ENCODE measurements at regions not wholly inside any gene's neighbourhood (a gene's known extent, or its start where the extent isn't known, plus 50 kb on each side); places are given as distances from the start of the nearest gene placed in this dataset.

DNA sequence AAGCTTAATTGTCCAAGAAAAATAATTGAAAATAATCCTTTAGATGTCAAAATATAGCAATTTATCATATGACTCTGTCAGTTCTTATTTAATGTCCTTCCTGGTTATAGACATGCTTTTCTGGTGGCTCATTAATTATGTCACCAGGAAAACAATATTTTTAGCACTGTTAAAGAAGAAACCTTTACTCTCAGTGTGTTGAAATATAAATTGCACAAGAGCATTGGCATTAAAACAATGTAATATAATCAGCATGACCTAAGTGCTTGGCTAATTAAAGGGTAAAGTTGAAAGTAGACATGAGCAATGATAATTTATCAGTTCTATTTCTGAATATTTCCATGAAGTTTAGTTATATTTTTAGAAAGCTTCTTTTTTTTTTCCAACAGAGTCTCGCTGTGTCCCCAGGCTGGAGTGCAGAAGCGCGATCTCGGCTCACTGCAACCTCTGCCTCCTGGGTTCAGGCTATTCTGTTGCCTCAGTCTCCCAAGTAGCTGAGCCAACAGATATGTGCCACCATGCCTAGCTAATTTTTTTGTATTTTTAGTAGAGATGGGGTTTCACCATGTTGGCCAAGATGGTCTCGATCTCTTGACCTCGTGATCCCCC lies 232.3 kb downstream of the JRKL start:
- Mint-ChIP-seq H3K27ac (ENCODE audit: unreplicated experiment) (no peak overlapping the region), H3K27me3 (ENCODE audit: insufficient read depth, unreplicated experiment) (no peaks in the 10 kb centered on the region), H3K36me3 (ENCODE audit: insufficient read depth, unreplicated experiment) (no peaks in the 10 kb centered on the region), H3K4me3 (ENCODE audit: unreplicated experiment) (no peak overlapping the region), H3K9me3 (ENCODE audit: unreplicated experiment) (peaks cover 20% of the 10 kb centered on the region), H3K4me1 (ENCODE audit: low read depth, unreplicated experiment) (no peaks in the 10 kb centered on the region)
- no peaks in the 10 kb centered on the region for H3K27me3 ChIP-seq (replicated peaks; ENCODE audit: control insufficient read depth, insufficient read depth, low read length)
- TF ChIP-seq CTCF (IDR thresholded peaks at IDR 0.05; ENCODE audit: insufficient read depth in 1 of 2, low read depth in 1 of 2, low read length in 1 of 2, severe bottlenecking in 1 of 2, unreplicated experiment in 1 of 2): no peak
- peaks cover 14% of the 10 kb centered on the region for H3K9me3 ChIP-seq
- ChIA-PET CTCF (no interaction called here), POLR2A (no interaction called here)
- H3K36me3 ChIP-seq (ENCODE audit: control insufficient read depth, insufficient read depth, low read length): no peaks in the 10 kb centered on the region
- H3K4me3 ChIP-seq (ENCODE audit: low read depth, low read length): no peak overlapping the region
- intact Hi-C loops (cut with micrococcal nuclease; ENCODE audit: unreplicated experiment): no loop called here
- peaks cover 4% of the 10 kb centered on the region; the same call in 1 of the 2 replicates for H3K4me1 ChIP-seq
- no TSS peak for BruUV-seq (replicated peaks)
- no peak for DNase-seq

DNA sequence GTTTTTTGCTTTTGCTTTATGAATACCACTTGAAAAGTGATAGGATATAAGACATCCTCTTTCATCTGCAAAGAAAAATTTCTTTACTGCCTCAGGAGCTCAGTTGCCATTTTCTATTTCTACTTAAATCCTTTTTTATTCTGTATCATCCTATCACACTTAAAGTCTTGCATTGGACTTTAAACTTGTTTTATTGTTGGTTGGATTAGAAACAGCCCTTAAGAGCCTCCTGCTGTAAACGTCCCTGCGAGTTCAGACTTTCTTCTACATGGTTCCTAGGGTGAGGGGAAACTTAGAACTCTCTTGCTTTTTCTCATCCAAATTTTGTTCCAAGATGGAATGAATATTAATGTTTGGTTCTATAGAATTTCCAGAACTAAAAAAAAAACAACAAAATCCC lies 234.3 kb downstream of the JRKL start:
- intact Hi-C loops (cut with micrococcal nuclease; ENCODE audit: unreplicated experiment): no loop called here
- Histone ChIP-seq H3K4me1 (no peaks in the 10 kb centered on the region), H3K9me3 (peaks cover 22% of the 10 kb centered on the region), H3K4me3 (ENCODE audit: low read depth, low read length) (no peak overlapping the region), H3K27me3 (replicated peaks; ENCODE audit: control insufficient read depth, insufficient read depth, low read length) (no peaks in the 10 kb centered on the region), H3K36me3 (ENCODE audit: control insufficient read depth, insufficient read depth, low read length) (no peaks in the 10 kb centered on the region)
- H3K4me1 Mint-ChIP-seq (ENCODE audit: low read depth, unreplicated experiment): no peaks in the 10 kb centered on the region
- no peak overlapping the region for H3K27ac Mint-ChIP-seq (ENCODE audit: unreplicated experiment)
- H3K9me3 Mint-ChIP-seq (ENCODE audit: unreplicated experiment): peaks cover 31% of the 10 kb centered on the region
- no peak overlapping the region for H3K4me3 Mint-ChIP-seq (ENCODE audit: unreplicated experiment)
- no peak for TF ChIP-seq CTCF (IDR thresholded peaks at IDR 0.05; ENCODE audit: insufficient read depth in 1 of 2, low read depth in 1 of 2, low read length in 1 of 2, severe bottlenecking in 1 of 2, unreplicated experiment in 1 of 2)
- H3K36me3 Mint-ChIP-seq (ENCODE audit: insufficient read depth, unreplicated experiment): no peaks in the 10 kb centered on the region
- H3K27me3 Mint-ChIP-seq (ENCODE audit: insufficient read depth, unreplicated experiment): no peaks in the 10 kb centered on the region
- POLR2A ChIA-PET: no interaction called here
- no TSS peak for BruUV-seq (replicated peaks)
- no peak for DNase-seq
- CTCF ChIA-PET: no interaction called here

DNA sequence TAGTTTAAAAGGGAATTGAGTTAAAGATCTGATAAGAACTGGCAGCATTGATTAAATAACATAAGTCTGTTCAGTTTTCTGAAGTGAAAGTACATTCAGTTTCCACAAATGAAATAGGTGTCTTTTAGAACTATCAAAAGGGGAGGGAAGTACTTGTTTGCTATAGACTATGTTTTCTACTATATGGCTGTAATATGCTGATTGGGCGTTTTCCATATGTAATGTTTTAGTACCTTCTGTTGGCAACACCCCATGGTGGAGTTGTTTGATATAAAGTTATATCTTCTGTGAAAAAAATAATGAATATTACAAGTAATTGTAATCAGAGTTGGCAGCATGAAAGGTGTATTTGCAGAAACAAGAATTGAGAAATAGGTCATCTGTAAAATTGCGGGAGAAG lies 237.6 kb downstream of the JRKL start:
- Histone ChIP-seq H3K9me3 (peaks cover 22% of the 10 kb centered on the region), H3K4me1 (peaks cover 6% of the 10 kb centered on the region; the same call in 1 of the 2 replicates), H3K27me3 (replicated peaks; ENCODE audit: control insufficient read depth, insufficient read depth, low read length) (no peaks in the 10 kb centered on the region), H3K4me3 (ENCODE audit: low read depth, low read length) (no peak overlapping the region), H3K36me3 (ENCODE audit: control insufficient read depth, insufficient read depth, low read length) (no peaks in the 10 kb centered on the region)
- H3K4me1 Mint-ChIP-seq (ENCODE audit: low read depth, unreplicated experiment): peaks cover 11% of the 10 kb centered on the region
- H3K9me3 Mint-ChIP-seq (ENCODE audit: unreplicated experiment): peaks cover 50% of the 10 kb centered on the region
- H3K27ac Mint-ChIP-seq (ENCODE audit: unreplicated experiment): no peak overlapping the region
- intact Hi-C loops (cut with micrococcal nuclease; ENCODE audit: unreplicated experiment): no loop called here
- no peaks in the 10 kb centered on the region for H3K27me3 Mint-ChIP-seq (ENCODE audit: insufficient read depth, unreplicated experiment)
- no peaks in the 10 kb centered on the region for H3K36me3 Mint-ChIP-seq (ENCODE audit: insufficient read depth, unreplicated experiment)
- CTCF ChIA-PET: no interaction called here
- POLR2A ChIA-PET: no interaction called here
- no peak for TF ChIP-seq CTCF (IDR thresholded peaks at IDR 0.05; ENCODE audit: insufficient read depth in 1 of 2, low read depth in 1 of 2, low read length in 1 of 2, severe bottlenecking in 1 of 2, unreplicated experiment in 1 of 2)
- no peak for DNase-seq
- no peak overlapping the region for H3K4me3 Mint-ChIP-seq (ENCODE audit: unreplicated experiment)
- BruUV-seq (replicated peaks): no TSS peak
